MCF 10A (cell line): ENCODE measurements at regions not wholly inside any gene's neighbourhood (a gene's known extent, or its start where the extent isn't known, plus 50 kb on each side); places are given as distances from the start of the nearest gene placed in this dataset.
A peak's percentile ranks its signal among the peaks of the same experiment; 100 is the strongest.

Source experiments
- BruUV-seq: library from RNA; stranded (reverse); fragments of 400-500 nt; replicated peaks from 2 replicates; lab custom pipeline; 2021; lab: Mats Ljungman, UMichigan
- CTCF ChIA-PET: fragments of 300-600 bp; sonication (Branson Sonifier 250); formaldehyde crosslinking; extraction: SDS; loops from one replicate; lab custom pipeline; 2021; ENCODE audit warnings: antibody characterized with exemption, inconsistent platforms; lab: Yijun Ruan, JAX
- POLR2A ChIA-PET: fragments of 300-600, 350-650 bp; sonication (Branson Sonifier 250); formaldehyde crosslinking; extraction: SDS; loops from one replicate; lab custom pipeline; 2020; ENCODE audit warnings: antibody characterized with exemption, inconsistent platforms; lab: Yijun Ruan, JAX
- DNase-seq: peaks from one replicate; pipeline ENCODE4 v3.0.0-alpha.2; 2018; ENCODE audit not compliant: unreplicated experiment
- H3K27ac Mint-ChIP-seq: one replicate; pipeline ENCODE4 v1.8.0; 2022; ENCODE audit warnings: mild to moderate bottlenecking, low read depth, mixed read lengths; ENCODE audit not compliant: unreplicated experiment
- H3K27me3 Mint-ChIP-seq: one replicate; pipeline ENCODE4 v1.8.0; 2022; ENCODE audit warnings: mixed read lengths; ENCODE audit not compliant: insufficient read depth, unreplicated experiment
- H3K36me3 Mint-ChIP-seq: one replicate; pipeline ENCODE4 v1.8.0; 2022; ENCODE audit warnings: mild to moderate bottlenecking, moderate library complexity, mixed read lengths; ENCODE audit not compliant: insufficient read depth, unreplicated experiment
- H3K4me1 Mint-ChIP-seq: one replicate; pipeline ENCODE4 v1.8.0; 2022; ENCODE audit warnings: mixed read lengths; ENCODE audit not compliant: insufficient read depth, unreplicated experiment
- H3K4me3 Mint-ChIP-seq: one replicate; pipeline ENCODE4 v1.8.0; 2022; ENCODE audit warnings: mild to moderate bottlenecking, moderate library complexity, mixed read lengths; ENCODE audit not compliant: unreplicated experiment
- H3K9me3 Mint-ChIP-seq: one replicate; pipeline ENCODE4 v1.8.0; 2022; ENCODE audit warnings: mixed read lengths; ENCODE audit not compliant: unreplicated experiment
- intact Hi-C: fragments of 100-400 bp; cut with micrococcal nuclease; formaldehyde crosslinking; loops from 2 replicates; pipeline ENCODE4 v1.14.1; 2022
- TF ChIP-seq, protein P1 (sequence below): fragments of 200-600 bp; IDR thresholded peaks from one replicate; pipeline ENCODE4 v1.8.0; 2022; ENCODE audit warnings: antibody characterized with exemption, mild to moderate bottlenecking; ENCODE audit not compliant: unreplicated experiment

DNA sequence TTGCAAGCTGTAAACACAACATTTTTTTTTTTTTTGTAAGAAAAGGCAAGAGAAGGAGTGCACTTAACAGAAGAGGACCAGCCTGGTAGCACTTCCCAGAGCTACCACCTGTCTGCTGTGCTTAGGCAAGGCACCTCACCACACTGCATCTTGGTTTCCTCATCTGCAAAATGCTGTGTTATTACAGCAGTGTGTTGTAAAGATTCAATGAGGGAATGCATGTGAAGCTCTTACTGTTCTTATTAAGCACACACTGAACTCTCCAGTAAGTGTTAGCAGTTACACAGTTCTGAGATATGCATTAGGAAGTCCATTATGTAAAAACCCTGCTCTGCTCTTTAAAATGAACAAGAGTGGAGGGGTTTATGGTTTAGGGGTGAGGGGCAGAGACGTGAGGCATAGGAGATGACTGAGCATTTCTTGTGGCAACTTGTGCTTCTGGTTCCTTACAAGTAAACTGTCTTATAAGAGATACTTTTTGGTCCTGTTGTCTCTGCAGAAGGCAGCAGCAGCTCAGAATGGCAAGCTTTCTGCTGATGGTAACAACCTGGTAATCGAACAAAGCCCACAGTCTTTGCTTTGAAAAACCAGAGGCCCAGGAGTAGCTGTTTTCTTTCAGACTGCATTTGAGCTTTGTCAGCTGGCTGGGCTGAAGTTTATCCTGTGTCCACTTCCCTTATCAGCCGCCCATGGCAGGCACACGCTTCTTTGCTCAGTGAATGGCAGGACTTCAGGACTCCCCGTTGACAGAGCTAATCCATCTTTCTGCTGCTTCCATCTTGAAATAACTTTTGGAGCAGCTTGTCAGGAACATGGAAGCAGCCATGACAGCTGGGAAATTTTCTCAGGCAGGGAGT lies 98.8 kb upstream of the BMPER start:
- intact Hi-C loops, result no loop called here
- Mint-ChIP-seq H3K4me1 (peaks cover 16% of the 10 kb centered on the region), H3K4me3 (no peak overlapping the region), H3K36me3 (no peaks in the 10 kb centered on the region), H3K27ac (no peak overlapping the region), H3K9me3 (no peaks in the 10 kb centered on the region), H3K27me3 (no peaks in the 10 kb centered on the region)
- no peak for DNase-seq
- TF ChIP-seq, protein P1, sequence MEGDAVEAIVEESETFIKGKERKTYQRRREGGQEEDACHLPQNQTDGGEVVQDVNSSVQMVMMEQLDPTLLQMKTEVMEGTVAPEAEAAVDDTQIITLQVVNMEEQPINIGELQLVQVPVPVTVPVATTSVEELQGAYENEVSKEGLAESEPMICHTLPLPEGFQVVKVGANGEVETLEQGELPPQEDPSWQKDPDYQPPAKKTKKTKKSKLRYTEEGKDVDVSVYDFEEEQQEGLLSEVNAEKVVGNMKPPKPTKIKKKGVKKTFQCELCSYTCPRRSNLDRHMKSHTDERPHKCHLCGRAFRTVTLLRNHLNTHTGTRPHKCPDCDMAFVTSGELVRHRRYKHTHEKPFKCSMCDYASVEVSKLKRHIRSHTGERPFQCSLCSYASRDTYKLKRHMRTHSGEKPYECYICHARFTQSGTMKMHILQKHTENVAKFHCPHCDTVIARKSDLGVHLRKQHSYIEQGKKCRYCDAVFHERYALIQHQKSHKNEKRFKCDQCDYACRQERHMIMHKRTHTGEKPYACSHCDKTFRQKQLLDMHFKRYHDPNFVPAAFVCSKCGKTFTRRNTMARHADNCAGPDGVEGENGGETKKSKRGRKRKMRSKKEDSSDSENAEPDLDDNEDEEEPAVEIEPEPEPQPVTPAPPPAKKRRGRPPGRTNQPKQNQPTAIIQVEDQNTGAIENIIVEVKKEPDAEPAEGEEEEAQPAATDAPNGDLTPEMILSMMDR, result no peak
- ChIA-PET POLR2A (interaction anchor here (0.9 kb wide), 1 partner anchor 126 kb away, joined by 3 read pairs; no protein-coding TSS in a partner anchor), CTCF (interaction anchor here (0.6 to 3.7 kb wide), 11 partner anchors 9 to 175 kb away, joined by 3 to 28 read pairs (median 5); no protein-coding TSS in a partner anchor)
- BruUV-seq, result no TSS peak

DNA sequence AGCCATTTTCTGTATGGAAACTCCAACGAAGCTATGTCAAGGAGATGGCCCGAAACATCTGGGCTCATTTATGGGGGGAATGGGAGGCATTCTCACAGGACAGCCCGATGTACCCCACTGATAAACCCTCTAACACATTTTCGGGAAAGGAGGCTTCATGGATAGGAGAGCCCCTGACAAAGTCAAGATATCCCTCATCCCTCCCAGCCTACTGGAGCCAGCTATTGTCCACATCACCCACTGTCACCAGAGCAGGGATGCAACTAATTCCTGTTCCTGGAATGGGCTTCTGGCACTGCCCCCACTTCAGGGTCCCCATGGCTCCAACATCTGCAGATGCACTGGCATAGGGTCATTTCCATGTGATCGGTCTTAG lies 98.2 kb upstream of the BMPER start:
- no TSS peak for BruUV-seq
- Mint-ChIP-seq H3K27ac (no peak overlapping the region), H3K36me3 (no peaks in the 10 kb centered on the region), H3K4me1 (peaks cover 16% of the 10 kb centered on the region), H3K9me3 (no peaks in the 10 kb centered on the region), H3K27me3 (no peaks in the 10 kb centered on the region), H3K4me3 (no peak overlapping the region)
- TF ChIP-seq, protein P1, result no peak
- intact Hi-C loops, result no loop called here
- ChIA-PET POLR2A (interaction anchor here (1.1 to 1.6 kb wide), 2 partner anchors 81 to 88 kb away, joined by 3 to 5 read pairs; no protein-coding TSS in a partner anchor), CTCF (interaction anchor here (0.7 to 3.7 kb wide), 10 partner anchors 17 to 176 kb away, joined by 3 to 28 read pairs (median 4); no protein-coding TSS in a partner anchor)
- DNase-seq, result no peak

DNA sequence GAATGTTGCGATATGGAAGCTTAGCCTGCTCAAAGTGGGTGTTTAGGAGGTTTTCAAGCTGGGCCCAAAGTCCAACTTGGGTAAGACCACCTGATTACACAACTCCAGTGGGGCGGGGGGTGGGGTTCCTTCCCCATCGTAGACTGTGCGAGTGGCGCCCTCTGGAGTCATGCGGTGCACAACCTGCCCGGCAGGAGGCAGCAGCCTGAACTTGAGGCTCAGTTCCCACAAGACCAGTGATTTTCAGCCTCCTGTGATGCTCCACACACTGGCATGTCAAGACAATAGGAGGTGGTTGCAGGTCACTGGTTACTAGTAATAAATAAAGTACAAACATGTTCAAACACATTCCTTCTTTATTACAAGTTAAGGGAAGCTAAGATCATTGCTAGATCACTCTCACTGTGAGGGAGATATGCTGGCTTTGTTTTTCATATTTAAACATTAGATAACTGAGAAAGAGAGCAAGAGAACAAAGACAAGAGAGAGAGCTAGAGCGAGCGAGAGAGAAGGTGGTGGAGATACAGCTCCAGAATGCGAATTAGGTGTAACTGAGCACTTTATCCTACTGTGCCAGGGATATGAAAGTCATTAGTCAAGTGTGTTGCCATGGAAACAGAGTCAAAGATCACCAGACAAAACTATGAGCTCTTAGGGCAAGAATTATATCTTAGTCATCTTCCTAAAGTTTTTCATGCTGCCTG lies 97.4 kb upstream of the BMPER start:
- DNase-seq, result peak; percentile 59
- BruUV-seq, result no TSS peak
- TF ChIP-seq, protein P1, result peak; percentile 39
- Mint-ChIP-seq H3K27me3 (no peaks in the 10 kb centered on the region), H3K27ac (peak overlapping the region; percentile 1), H3K4me1 (peaks cover 16% of the 10 kb centered on the region), H3K36me3 (no peaks in the 10 kb centered on the region), H3K9me3 (no peaks in the 10 kb centered on the region), H3K4me3 (no peak overlapping the region)
- intact Hi-C loops, result no loop called here
- ChIA-PET POLR2A (interaction anchor here (0.5 to 1.6 kb wide), 5 partner anchors 33 to 250 kb away, joined by 3 to 5 read pairs (median 3); no protein-coding TSS in a partner anchor), CTCF (interaction anchor here (0.6 to 3.7 kb wide), 20 partner anchors 9 to 174 kb away, joined by 3 to 28 read pairs (median 4); no protein-coding TSS in a partner anchor)
